H1 (cell line): ENCODE measurements at regions not wholly inside any gene's neighbourhood (a gene's known extent, or its start where the extent isn't known, plus 50 kb on each side); places are given as distances from the start of the nearest gene placed in this dataset.
A peak's percentile ranks its signal among the peaks of the same experiment; 100 is the strongest.

Experiments used
- CTCF ChIA-PET: fragments of 300-600 bp; sonication (Branson Sonifier 250); formaldehyde crosslinking; loops from one replicate; lab custom pipeline; 2021; ENCODE audit not compliant: partially characterized antibody; lab: Charles Lee
- POLR2A ChIA-PET: fragments of 300-600 bp; sonication (Branson Sonifier 250); formaldehyde crosslinking; loops from one replicate; lab custom pipeline; 2021; ENCODE audit warnings: inconsistent platforms; ENCODE audit not compliant: partially characterized antibody; lab: Charles Lee
- DNase-seq, 2 experiments: peaks; one replicate each; pipeline versions ENCODE4 v3.0.0 to v3.0.0-alpha.2; 2010 to 2022; ENCODE audit warnings: low spot score in 2 of 2, low read depth in 1 of 2, mixed read lengths in 1 of 2
- FAIRE-seq: peaks from 2 replicates; lab custom pipeline; 2011; peaks lifted over from hg19 to GRCh38; lab: Jason Lieb, UNC
- H2AFZ ChIP-seq: 2 replicates; pipeline ENCODE4 v1.8.1; 2012; ENCODE audit warnings: low read length, inconsistent platforms
- H2AK5ac ChIP-seq: 2 replicates; pipeline ENCODE4 v1.6.1; 2013; ENCODE audit warnings: low read depth, low read length
- H2BK120ac ChIP-seq: replicated peaks from 2 replicates; pipeline ENCODE3; 2013; ENCODE audit warnings: low read depth, low read length, inconsistent platforms
- H2BK12ac ChIP-seq: 2 replicates; pipeline ENCODE4 v1.6.1; 2013; ENCODE audit warnings: low read depth, low read length
- H2BK15ac ChIP-seq: 2 replicates; pipeline ENCODE4 v1.6.1; 2013; ENCODE audit warnings: low read length
- H2BK20ac ChIP-seq: 2 replicates; pipeline ENCODE4 v1.6.1; 2013; ENCODE audit warnings: low read length
- H2BK5ac ChIP-seq: 2 replicates; pipeline ENCODE4 v1.6.1; 2013; ENCODE audit warnings: low read depth, low read length
- H3K14ac ChIP-seq: 2 replicates; pipeline ENCODE4 v1.6.1; 2013; ENCODE audit warnings: inconsistent platforms; ENCODE audit not compliant: insufficient read length
- H3K18ac ChIP-seq: 2 replicates; pipeline ENCODE4 v1.6.1; 2013; ENCODE audit warnings: low read length; ENCODE audit errors: extremely low read depth
- H3K23ac ChIP-seq: 2 replicates; pipeline ENCODE4 v1.6.1; 2013; ENCODE audit warnings: inconsistent platforms; ENCODE audit not compliant: insufficient read length
- H3K23me2 ChIP-seq: 2 replicates; pipeline ENCODE4 v1.6.1; 2013; ENCODE audit warnings: low read depth, low read length
- H3K27ac ChIP-seq: 2 replicates; pipeline ENCODE4 v1.6.1; 2011; ENCODE audit warnings: low read depth, low read length, inconsistent platforms
- H3K27me3 ChIP-seq, 4 experiments: replicated peaks in 1 of 4; 1 replicate in 1 of 4; 2 replicates in 3 of 4; pipeline versions ENCODE4 v1.6.1 to v1.8.1; 2011 to 2013; ENCODE audit warnings: low read length in 3 of 4, mild to moderate bottlenecking in 3 of 4, inconsistent platforms in 2 of 4, mixed read lengths in 2 of 4, moderate library complexity in 1 of 4; ENCODE audit not compliant: control insufficient read depth in 3 of 4, insufficient read depth in 3 of 4; ENCODE audit errors: extremely low read depth in 1 of 4
- H3K36me3 ChIP-seq, 4 experiments: 2 replicates each; pipeline versions ENCODE4 v1.6.1 to v1.8.1; 2011 to 2013; ENCODE audit warnings: mild to moderate bottlenecking in 4 of 4, low read length in 3 of 4, moderate library complexity in 2 of 4, control low read depth in 1 of 4, inconsistent platforms in 1 of 4; ENCODE audit not compliant: insufficient read depth in 4 of 4, control insufficient read depth in 2 of 4
- H3K4ac ChIP-seq: replicated peaks from 2 replicates; pipeline ENCODE3; 2013; ENCODE audit warnings: low read length, low read depth, mixed read lengths, inconsistent platforms; ENCODE audit not compliant: insufficient read length
- H3K4me1 ChIP-seq, 4 experiments: replicated peaks in 1 of 4; 1 replicate in 1 of 4; 2 replicates in 3 of 4; pipeline versions ENCODE4 v1.6.1 to v1.8.1; 2011 to 2013; ENCODE audit warnings: low read length in 3 of 4, inconsistent platforms in 2 of 4, mixed read lengths in 1 of 4; ENCODE audit not compliant: insufficient read depth in 4 of 4, control insufficient read depth in 3 of 4
- H3K4me2 ChIP-seq, 2 experiments: 2 replicates each; pipeline versions ENCODE4 v1.6.1 to v1.8.1; 2011 to 2013; ENCODE audit warnings: low read depth in 2 of 2, low read length in 2 of 2, control low read depth in 1 of 2, inconsistent platforms in 1 of 2, mild to moderate bottlenecking in 1 of 2; ENCODE audit not compliant: insufficient read depth in 1 of 2
- H3K4me3 ChIP-seq, 4 experiments: fragments of 200-600, 300-600 bp in 1 of 4; sonication (generic), shearing (Covaris generic), sonication (Bioruptor Twin) in 1 of 4; 2 replicates each; pipeline versions ENCODE4 v1.5.1 to v1.8.1; 2011 to 2016; ENCODE audit warnings: low read length in 4 of 4, low read depth in 3 of 4, control low read depth in 2 of 4, inconsistent platforms in 2 of 4, mild to moderate bottlenecking in 2 of 4, mixed read lengths in 1 of 4, moderate library complexity in 1 of 4; ENCODE audit not compliant: insufficient read depth in 2 of 4; ENCODE audit errors: extremely low read depth in 1 of 4
- H3K56ac ChIP-seq: replicated peaks from 2 replicates; pipeline ENCODE3; 2013; ENCODE audit warnings: low read depth, mild to moderate bottlenecking, mixed read lengths, low read length, inconsistent platforms; ENCODE audit not compliant: insufficient read length
- H3K79me1 ChIP-seq: 2 replicates; pipeline ENCODE4 v1.6.1; 2013; ENCODE audit warnings: low read depth, low read length, control low read depth
- H3K79me2 ChIP-seq, 2 experiments: 2 replicates each; pipeline versions ENCODE4 v1.6.1 to v1.8.1; 2012 to 2013; ENCODE audit warnings: low read length in 2 of 2, mild to moderate bottlenecking in 2 of 2, inconsistent platforms in 1 of 2; ENCODE audit not compliant: insufficient read depth in 2 of 2, control insufficient read depth in 1 of 2
- H3K9ac ChIP-seq, 4 experiments: replicated peaks in 1 of 4; 1 replicate in 1 of 4; 2 replicates in 3 of 4; pipeline versions ENCODE4 v1.6.1 to v1.8.1; 2011 to 2013; ENCODE audit warnings: low read depth in 3 of 4, low read length in 3 of 4, control low read depth in 2 of 4, mild to moderate bottlenecking in 2 of 4, moderate library complexity in 2 of 4, inconsistent platforms in 1 of 4; ENCODE audit errors: extremely low read depth in 1 of 4
- H3K9me3 ChIP-seq, 2 experiments: 2 replicates each; pipeline versions ENCODE4 v1.6.1 to v1.8.1; 2012 to 2013; ENCODE audit warnings: mild to moderate bottlenecking in 2 of 2, moderate library complexity in 2 of 2, control low read depth in 1 of 2, inconsistent platforms in 1 of 2, low read depth in 1 of 2, low read length in 1 of 2, mixed read lengths in 1 of 2; ENCODE audit not compliant: insufficient read depth in 2 of 2
- H4K20me1 ChIP-seq, 2 experiments: replicated peaks in 1 of 2; 2 replicates each; pipeline versions ENCODE3 to v1.8.1; 2011 to 2013; ENCODE audit warnings: inconsistent platforms in 2 of 2, low read length in 2 of 2, mild to moderate bottlenecking in 1 of 2; ENCODE audit not compliant: insufficient read depth in 2 of 2, control insufficient read depth in 1 of 2
- H4K5ac ChIP-seq: 2 replicates; pipeline ENCODE4 v1.6.1; 2013; ENCODE audit warnings: low read length, low read depth, mixed read lengths, inconsistent platforms; ENCODE audit not compliant: insufficient read length
- H4K8ac ChIP-seq: 2 replicates; pipeline ENCODE4 v1.8.0; 2013; ENCODE audit warnings: mild to moderate bottlenecking, moderate library complexity, low read length, inconsistent platforms; ENCODE audit not compliant: insufficient read depth; ENCODE audit errors: extremely low read depth
- H4K91ac ChIP-seq: replicated peaks from 2 replicates; pipeline ENCODE3; 2013; ENCODE audit warnings: low read length, mixed read lengths, inconsistent platforms; ENCODE audit not compliant: insufficient read length
- ASH2L ChIP-seq: fragments of 200-600, 300-600 bp; sonication (generic); IDR thresholded peaks from one replicate; pipeline ENCODE4 v1.7.1; 2017; ENCODE audit warnings: low read length
- CBX8 ChIP-seq: fragments of 300-800, 300-1000 bp; sonication (generic); IDR thresholded peaks from 2 replicates; pipeline ENCODE4 v1.7.1; 2016; ENCODE audit warnings: low read depth, low read length, borderline replicate concordance
- CHD2 ChIP-seq: IDR thresholded peaks from 2 replicates; pipeline ENCODE4 v1.6.1; 2012; ENCODE audit warnings: low read length, improper control_type of control experiment
- GABPA ChIP-seq: IDR thresholded peaks from 2 replicates; pipeline ENCODE4 v1.6.1; 2011; ENCODE audit warnings: mild to moderate bottlenecking, low read length, moderate library complexity, borderline replicate concordance; ENCODE audit not compliant: insufficient read depth
- GTF2F1 ChIP-seq: IDR thresholded peaks from 2 replicates; pipeline ENCODE4 v1.6.1; 2012; ENCODE audit warnings: low read depth, low read length, improper control_type of control experiment, borderline replicate concordance
- MAFK ChIP-seq: IDR thresholded peaks from 2 replicates; pipeline ENCODE4 v1.6.1; 2012; ENCODE audit warnings: low read depth, mild to moderate bottlenecking, improper control_type of control experiment, low read length
- WGBS, 2 experiments: shearing (Covaris generic) in 1 of 2; methylation state at CpG; one replicate each; pipeline versions ENCODE4 v1.1.6 to v1.1.7; 2013 to 2015; ENCODE audit warnings: low lambda C conversion rate in 2 of 2, mixed read lengths in 2 of 2, inconsistent platforms in 1 of 2, low coverage in 1 of 2, missing lambda C conversion rate in 1 of 2; ENCODE audit not compliant: insufficient replicate concordance in 2 of 2, insufficient coverage in 1 of 2, insufficient read length in 1 of 2; ENCODE audit errors: extremely low coverage in 1 of 2, missing lambda C conversion rate in 1 of 2; 5-methylcytosine and 5-hydroxymethylcytosine counted together

DNA sequence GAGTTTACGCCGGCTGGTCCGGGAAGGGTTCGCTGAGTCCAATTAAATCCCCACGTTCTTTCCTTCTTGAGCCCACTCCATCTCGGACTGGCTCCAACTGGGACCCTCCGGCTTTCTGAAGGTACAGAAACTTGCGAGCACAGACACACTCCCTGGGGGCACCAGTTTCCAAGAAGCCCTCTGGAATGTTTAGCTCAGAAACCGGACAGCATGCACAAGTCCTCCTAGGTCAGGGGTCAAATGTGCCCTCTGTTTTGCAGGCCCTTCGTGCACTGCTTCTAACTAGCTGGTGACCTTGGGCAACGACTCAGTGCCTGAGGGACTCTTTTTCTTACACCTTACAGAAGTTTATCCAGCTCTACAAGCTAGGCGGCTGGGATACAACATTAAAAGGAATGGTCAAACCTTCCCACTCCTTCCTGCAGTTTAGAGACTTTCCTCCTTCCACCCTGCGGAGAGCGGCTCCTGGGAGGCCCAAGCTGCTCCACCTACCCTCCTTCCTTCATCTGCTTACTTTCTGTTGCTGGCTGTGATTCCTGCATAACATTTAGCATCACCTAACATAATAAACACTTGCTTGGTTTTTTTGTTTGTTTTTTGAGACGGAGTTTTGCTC, 275.5 kb downstream of the BCOR start:
- H3K4me3 ChIP-seq = peak overlapping the region in 3 of 4 experiments; percentile 5 to 60 (median 17); a peak in 3 of 8 replicates
- peak overlapping the region in 1 of 4 experiments; percentile 18; a peak in 1 of 7 replicates for H3K9ac ChIP-seq
- no peak overlapping the region for H2BK12ac ChIP-seq
- no peak overlapping the region for H2AK5ac ChIP-seq
- H2BK15ac ChIP-seq = no peak overlapping the region
- H4K8ac ChIP-seq = no peak overlapping the region; the same call in 1 of the 2 replicates
- no peak for TF ChIP-seq CHD2
- no peak for TF ChIP-seq ASH2L
- TF ChIP-seq GTF2F1 = no peak
- TF ChIP-seq MAFK = no peak
- TF ChIP-seq CBX8 = no peak
- TF ChIP-seq GABPA = no peak
- no peak overlapping the region for H2BK120ac ChIP-seq
- H4K20me1 ChIP-seq = no peaks in the 10 kb centered on the region
- no peak overlapping the region for H3K56ac ChIP-seq
- H3K4me2 ChIP-seq = peak overlapping the region; percentile 67 to 93
- FAIRE-seq = peak; percentile 48
- ChIA-PET POLR2A (interaction anchor here (1.3 kb wide), 1 partner anchor 347 kb away, joined by 3 read pairs; no protein-coding TSS in a partner anchor), CTCF (interaction anchor here (1.8 kb wide), 1 partner anchor 17 kb away, joined by 12 read pairs; no protein-coding TSS in a partner anchor)
- H2AFZ ChIP-seq = no peak overlapping the region
- H3K23ac ChIP-seq = no peak overlapping the region
- no peaks in the 10 kb centered on the region for H3K36me3 ChIP-seq
- peak overlapping the region; percentile 73 for H4K91ac ChIP-seq
- peak overlapping the region; percentile 52; the same call in 1 of the 2 replicates for H2BK5ac ChIP-seq
- no peaks in the 10 kb centered on the region for H3K79me1 ChIP-seq
- no peak overlapping the region for H3K4ac ChIP-seq
- no peaks in the 10 kb centered on the region; a peak in 1 of 4 replicates for H3K79me2 ChIP-seq
- H3K18ac ChIP-seq = peak overlapping the region; percentile 93
- H3K9me3 ChIP-seq = no peaks in the 10 kb centered on the region
- H3K4me1 ChIP-seq = peaks cover 6 to 31% (median 16%) of the 10 kb centered on the region in 4 experiments
- H3K23me2 ChIP-seq = peaks cover 2% of the 10 kb centered on the region; the same call in 1 of the 2 replicates
- H3K27ac ChIP-seq = no peak overlapping the region
- H3K14ac ChIP-seq = no peak overlapping the region
- H2BK20ac ChIP-seq = no peak overlapping the region
- peak overlapping the region; percentile 61 for H4K5ac ChIP-seq
- H3K27me3 ChIP-seq = peaks cover 0 to 5% (median 3%) of the 10 kb centered on the region in 4 experiments; a peak in 2 of 7 replicates
- no peak for DNase-seq
- 15% methylated on average over 14 of the region's 15 CpGs; no CpG with 5 or more reads in 1 of the 2 experiments for WGBS, 2 experiments
